Thyroid gland (tissue), 4 donors: ENCODE measurements at regions not wholly inside any gene's neighbourhood (a gene's known extent, or its start where the extent isn't known, plus 50 kb on each side); places are given as distances from the start of the nearest gene placed in this dataset.

Source experiments
- DNase-seq, 2 donors: peaks; one replicate each; pipeline ENCODE4 v3.0.0-alpha.2; 2019
- H3K27ac ChIP-seq, 3 donors: fragments of 200-600 bp; sonication (generic); 1 replicate in 2 of 3; 2 replicates in 1 of 3; pipeline ENCODE4 v1.5.1; 2016 to 2019; ENCODE audit warnings: mild to moderate bottlenecking in 1 of 3, moderate library complexity in 1 of 3
- H3K27me3 ChIP-seq: fragments of 200-600 bp; sonication (generic); one replicate; pipeline ENCODE4 v1.5.1; 2019
- H3K36me3 ChIP-seq, 2 donors: fragments of 200-600 bp; sonication (generic); one replicate each; pipeline ENCODE4 v1.5.1; 2016 to 2019
- H3K4me1 ChIP-seq, 2 donors: fragments of 200-600 bp; sonication (generic); one replicate each; pipeline ENCODE4 v1.5.1; 2017 to 2019
- H3K4me3 ChIP-seq, 3 donors: fragments of 200-600 bp; sonication (generic); replicated peaks in 1 of 3; 1 replicate in 2 of 3; 2 replicates in 1 of 3; pipeline ENCODE4 v1.5.1; 2016; ENCODE audit warnings: mild to moderate bottlenecking in 1 of 3
- H3K9me3 ChIP-seq: fragments of 200-600 bp; sonication (generic); one replicate; pipeline ENCODE4 v1.5.1; 2017
- POLR2A ChIP-seq, 2 donors: fragments of 450-650 bp; IDR thresholded peaks; one replicate each; pipeline ENCODE4 v1.6.1; 2017; ENCODE audit warnings: antibody characterized with exemption in 2 of 2, mild to moderate bottlenecking in 2 of 2, moderate library complexity in 1 of 2
- WGBS, 2 donors: methylation state at CpG; one replicate each; pipeline ENCODE4 v1.1.5; 2017; 5-methylcytosine and 5-hydroxymethylcytosine counted together
- intact Hi-C: fragments of 100-400 bp; cut with DNase I; formaldehyde crosslinking; loops from one replicate; pipeline ENCODE4 v1.15.1; 2023
- TF ChIP-seq, protein P1 (sequence below), 6 experiments: fragments of 200-600 bp in 3 of 6; fragments of 450-650 bp in 3 of 6; sonication (generic) in 3 of 6; IDR thresholded peaks; one replicate each; pipeline ENCODE4 v1.5.1; 2016 to 2019; ENCODE audit warnings: antibody characterized with exemption in 6 of 6, mild to moderate bottlenecking in 2 of 6, inconsistent platforms in 1 of 6, moderate library complexity in 1 of 6

DNA sequence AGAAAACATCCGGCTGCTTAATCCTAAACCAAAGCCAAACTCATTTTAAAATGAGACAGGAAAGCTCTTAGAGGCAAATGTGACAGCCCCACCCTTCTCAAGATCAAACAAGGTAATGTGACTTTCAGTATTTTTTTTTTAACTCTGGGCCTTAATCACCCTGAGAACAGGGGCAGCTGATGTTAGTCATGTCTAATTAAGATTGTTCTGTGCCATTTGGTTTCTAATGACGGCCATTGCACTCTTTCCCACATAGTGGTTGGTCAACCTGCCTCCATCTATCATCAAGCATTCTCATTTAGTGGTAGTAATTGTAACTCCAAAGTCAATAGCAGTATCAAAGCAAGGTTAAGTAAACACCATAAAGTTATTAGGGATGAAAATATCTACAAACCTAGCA, 191.6 kb upstream of the EXOC2 start:
- H3K27me3 ChIP-seq = no peaks in the 10 kb centered on the region
- 72 to 76% methylated on average over 2 of the region's 2 CpGs for WGBS, 2 donors
- no peaks in the 10 kb centered on the region for H3K36me3 ChIP-seq
- intact Hi-C loops = no loop called here
- H3K4me1 ChIP-seq = no peaks in the 10 kb centered on the region
- DNase-seq = no peak
- no peak overlapping the region for H3K4me3 ChIP-seq
- H3K27ac ChIP-seq = no peak overlapping the region
- no peaks in the 10 kb centered on the region for H3K9me3 ChIP-seq
- TF ChIP-seq, protein P1, sequence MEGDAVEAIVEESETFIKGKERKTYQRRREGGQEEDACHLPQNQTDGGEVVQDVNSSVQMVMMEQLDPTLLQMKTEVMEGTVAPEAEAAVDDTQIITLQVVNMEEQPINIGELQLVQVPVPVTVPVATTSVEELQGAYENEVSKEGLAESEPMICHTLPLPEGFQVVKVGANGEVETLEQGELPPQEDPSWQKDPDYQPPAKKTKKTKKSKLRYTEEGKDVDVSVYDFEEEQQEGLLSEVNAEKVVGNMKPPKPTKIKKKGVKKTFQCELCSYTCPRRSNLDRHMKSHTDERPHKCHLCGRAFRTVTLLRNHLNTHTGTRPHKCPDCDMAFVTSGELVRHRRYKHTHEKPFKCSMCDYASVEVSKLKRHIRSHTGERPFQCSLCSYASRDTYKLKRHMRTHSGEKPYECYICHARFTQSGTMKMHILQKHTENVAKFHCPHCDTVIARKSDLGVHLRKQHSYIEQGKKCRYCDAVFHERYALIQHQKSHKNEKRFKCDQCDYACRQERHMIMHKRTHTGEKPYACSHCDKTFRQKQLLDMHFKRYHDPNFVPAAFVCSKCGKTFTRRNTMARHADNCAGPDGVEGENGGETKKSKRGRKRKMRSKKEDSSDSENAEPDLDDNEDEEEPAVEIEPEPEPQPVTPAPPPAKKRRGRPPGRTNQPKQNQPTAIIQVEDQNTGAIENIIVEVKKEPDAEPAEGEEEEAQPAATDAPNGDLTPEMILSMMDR (IDR thresholded peaks at IDR 0.05) = no peak
- no peak for TF ChIP-seq POLR2A (IDR thresholded peaks at IDR 0.05)

DNA sequence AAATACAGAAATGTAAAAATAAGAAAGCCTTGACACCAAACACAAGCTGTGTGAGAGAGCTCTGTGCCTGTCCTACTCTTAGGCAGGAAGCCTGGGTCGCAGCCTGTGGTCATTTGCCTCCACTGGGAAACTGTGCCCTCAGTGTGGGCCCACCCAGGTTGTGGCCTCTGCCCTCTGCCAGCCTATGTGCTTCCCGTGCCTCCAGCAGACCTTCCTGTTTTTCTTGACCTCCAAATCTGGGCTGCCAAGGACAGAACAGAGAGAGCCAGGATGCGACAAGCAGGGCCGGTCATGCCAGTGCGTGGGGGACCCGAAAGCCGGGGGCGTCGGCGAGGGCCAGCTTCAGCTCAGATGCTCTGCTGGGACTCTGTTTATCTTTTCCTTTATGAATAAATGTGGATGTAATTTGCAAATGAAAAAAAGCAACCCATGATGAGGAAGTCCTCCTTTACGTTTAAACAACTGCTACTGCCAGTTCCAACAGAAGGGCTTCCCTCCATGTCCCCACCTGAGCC, 189.2 kb upstream of the EXOC2 start:
- intact Hi-C loops = no loop called here
- H3K27ac ChIP-seq = no peak overlapping the region
- no peak for DNase-seq

DNA sequence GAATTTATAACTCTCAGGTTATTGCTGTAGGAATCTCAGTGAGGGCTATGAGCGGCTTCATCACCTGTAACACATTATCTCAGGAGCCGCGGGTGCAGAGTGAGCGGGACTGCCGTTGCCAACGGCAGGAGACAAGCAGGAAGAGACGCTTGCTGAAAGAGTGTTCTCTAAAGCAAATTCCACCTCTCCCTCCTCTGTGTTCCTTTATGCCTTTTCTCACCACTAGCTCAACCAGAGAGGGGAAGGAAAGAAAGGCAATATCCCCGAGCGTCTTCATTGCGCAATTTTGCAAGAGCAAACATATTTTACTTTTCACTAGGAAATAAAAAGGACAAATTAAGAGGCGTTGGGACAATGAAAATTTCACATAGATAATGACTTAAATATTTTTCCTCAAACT, 185.2 kb upstream of the EXOC2 start:
- intact Hi-C loops = no loop called here
- H3K4me3 ChIP-seq = no peak overlapping the region
- TF ChIP-seq, protein P1 (IDR thresholded peaks at IDR 0.05) = no peak
- TF ChIP-seq POLR2A (IDR thresholded peaks at IDR 0.05) = no peak
- H3K4me1 ChIP-seq = no peaks in the 10 kb centered on the region
- no peak overlapping the region for H3K27ac ChIP-seq
- 87 to 90% methylated on average over 11 of the region's 11 CpGs for WGBS, 2 donors
- H3K9me3 ChIP-seq = no peaks in the 10 kb centered on the region
- H3K36me3 ChIP-seq = no peaks in the 10 kb centered on the region
- no peaks in the 10 kb centered on the region for H3K27me3 ChIP-seq
- DNase-seq = no peak

More for the DNA sequence above, 189.2 kb upstream of the EXOC2 start:
- H3K36me3 ChIP-seq = no peaks in the 10 kb centered on the region
- no peak overlapping the region for H3K4me3 ChIP-seq
- H3K4me1 ChIP-seq = no peaks in the 10 kb centered on the region
- WGBS, 2 donors = 78 to 87% methylated on average over 11 of the region's 11 CpGs
- no peaks in the 10 kb centered on the region for H3K27me3 ChIP-seq
- TF ChIP-seq POLR2A (IDR thresholded peaks at IDR 0.05) = no peak
- TF ChIP-seq, protein P1 (IDR thresholded peaks at IDR 0.05) = no peak
- no peaks in the 10 kb centered on the region for H3K9me3 ChIP-seq

DNA sequence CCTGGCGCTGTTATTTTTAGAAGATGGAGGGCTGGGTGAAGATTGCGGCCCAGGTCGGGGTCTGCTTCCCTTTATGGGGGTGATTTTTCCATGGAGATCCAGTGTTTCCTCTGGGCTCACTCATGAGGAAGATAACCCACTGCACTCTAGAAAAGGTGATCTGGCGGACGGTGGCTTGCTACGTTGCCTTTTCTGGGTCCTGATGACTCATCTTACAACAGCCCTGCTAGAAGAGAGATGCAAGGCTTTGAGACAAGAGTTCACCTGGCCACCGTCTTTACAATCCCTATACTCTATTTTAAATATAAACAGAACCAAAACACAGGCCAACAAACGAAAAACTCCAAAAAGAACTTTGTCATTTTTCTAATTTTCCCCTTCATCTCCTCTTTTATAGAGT, 182.1 kb upstream of the EXOC2 start:
- intact Hi-C loops = no loop called here
- TF ChIP-seq POLR2A (IDR thresholded peaks at IDR 0.05) = no peak
- TF ChIP-seq, protein P1 (IDR thresholded peaks at IDR 0.05) = no peak
- Histone ChIP-seq H3K27me3 (no peaks in the 10 kb centered on the region), H3K27ac (no peak overlapping the region), H3K4me1 (no peaks in the 10 kb centered on the region), H3K4me3 (no peak overlapping the region), H3K36me3 (no peaks in the 10 kb centered on the region), H3K9me3 (no peaks in the 10 kb centered on the region)
- 78 to 80% methylated on average over 8 of the region's 8 CpGs for WGBS, 2 donors
- DNase-seq = no peak

DNA sequence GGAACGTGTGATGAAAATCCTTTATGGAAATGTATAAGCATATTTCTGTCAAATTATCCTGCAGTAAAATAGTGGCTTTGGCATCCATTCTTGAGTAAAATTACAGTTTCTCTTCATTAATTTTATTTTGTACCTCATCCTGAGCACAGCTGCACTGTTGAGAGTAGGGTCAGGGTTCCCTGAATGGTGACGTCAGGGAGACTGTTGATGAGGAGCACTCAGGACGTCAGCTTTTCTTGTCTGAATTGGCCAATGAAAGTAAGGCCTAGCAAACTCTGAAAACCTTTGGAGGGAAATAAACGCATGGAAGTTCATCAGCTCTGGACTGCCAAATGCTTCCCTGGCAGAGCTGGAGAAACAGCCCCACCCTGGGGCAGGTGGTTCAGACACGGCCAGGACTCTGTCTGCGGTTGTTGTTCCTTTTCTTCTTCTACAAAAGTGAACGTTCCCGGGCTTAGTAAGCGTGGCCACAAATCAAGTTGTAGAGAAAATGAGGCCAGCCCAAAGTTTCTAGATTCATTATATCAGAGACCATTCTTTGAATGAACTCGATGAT, 179.7 kb upstream of the EXOC2 start:
- Histone ChIP-seq H3K27ac (no peak overlapping the region), H3K4me1 (no peaks in the 10 kb centered on the region), H3K9me3 (no peaks in the 10 kb centered on the region), H3K36me3 (no peaks in the 10 kb centered on the region), H3K27me3 (no peaks in the 10 kb centered on the region), H3K4me3 (no peak overlapping the region)
- intact Hi-C loops = no loop called here
- no peak for TF ChIP-seq POLR2A (IDR thresholded peaks at IDR 0.05)
- TF ChIP-seq, protein P1 (IDR thresholded peaks at IDR 0.05) = no peak
- 91 to 92% methylated on average over 10 of the region's 10 CpGs for WGBS, 2 donors
- DNase-seq = no peak
